ENCODE measurements at regions not wholly inside any gene's neighbourhood (a gene's known extent, or its start where the extent isn't known, plus 50 kb on each side); places are given as distances from the start of the nearest gene placed in this dataset.

DNA sequence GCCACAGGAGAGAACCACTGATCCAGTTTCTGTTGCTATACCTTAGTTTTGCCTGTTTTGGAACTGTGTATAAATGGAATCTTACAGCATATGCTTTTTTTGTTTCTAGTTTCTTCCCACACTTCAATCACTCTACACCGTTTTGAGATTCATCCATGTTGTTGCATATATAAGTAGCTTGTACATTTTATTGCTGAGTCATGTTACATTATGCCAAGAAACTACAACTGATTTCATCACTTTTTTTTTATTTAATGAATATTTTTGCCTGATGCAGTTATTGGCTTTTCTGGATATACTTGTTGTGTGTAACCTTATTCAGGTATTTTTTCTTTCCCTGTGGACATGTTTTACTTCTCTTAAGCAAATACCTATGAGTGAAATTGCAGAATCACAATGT is 1135.9 kb downstream of the RAPGEF2 start:
- TF ChIP-seq, protein P1, sequence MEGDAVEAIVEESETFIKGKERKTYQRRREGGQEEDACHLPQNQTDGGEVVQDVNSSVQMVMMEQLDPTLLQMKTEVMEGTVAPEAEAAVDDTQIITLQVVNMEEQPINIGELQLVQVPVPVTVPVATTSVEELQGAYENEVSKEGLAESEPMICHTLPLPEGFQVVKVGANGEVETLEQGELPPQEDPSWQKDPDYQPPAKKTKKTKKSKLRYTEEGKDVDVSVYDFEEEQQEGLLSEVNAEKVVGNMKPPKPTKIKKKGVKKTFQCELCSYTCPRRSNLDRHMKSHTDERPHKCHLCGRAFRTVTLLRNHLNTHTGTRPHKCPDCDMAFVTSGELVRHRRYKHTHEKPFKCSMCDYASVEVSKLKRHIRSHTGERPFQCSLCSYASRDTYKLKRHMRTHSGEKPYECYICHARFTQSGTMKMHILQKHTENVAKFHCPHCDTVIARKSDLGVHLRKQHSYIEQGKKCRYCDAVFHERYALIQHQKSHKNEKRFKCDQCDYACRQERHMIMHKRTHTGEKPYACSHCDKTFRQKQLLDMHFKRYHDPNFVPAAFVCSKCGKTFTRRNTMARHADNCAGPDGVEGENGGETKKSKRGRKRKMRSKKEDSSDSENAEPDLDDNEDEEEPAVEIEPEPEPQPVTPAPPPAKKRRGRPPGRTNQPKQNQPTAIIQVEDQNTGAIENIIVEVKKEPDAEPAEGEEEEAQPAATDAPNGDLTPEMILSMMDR (IDR thresholded peaks at IDR 0.05) = no peak
- no peak for TF ChIP-seq POLR2A (IDR thresholded peaks at IDR 0.05)

Data from lower leg skin (tissue), 3 donors.